ENCODE measurements at regions not wholly inside any gene's neighbourhood (a gene's known extent, or its start where the extent isn't known, plus 50 kb on each side); places are given as distances from the start of the nearest gene placed in this dataset.

- Histone ChIP-seq H3K36me3 (no peaks in the 10 kb centered on the region), H3K9me3 (no peaks in the 10 kb centered on the region), H3K27me3 (replicated peaks; ENCODE audit: insufficient read depth) (no peaks in the 10 kb centered on the region), H3K27ac (no peak overlapping the region), H3K4me1 (ENCODE audit: control insufficient read depth in 1 of 2, low read depth in 2 of 2) (no peaks in the 10 kb centered on the region), H3K4me3 (no peak overlapping the region)
- TF ChIP-seq CTCF (IDR thresholded peaks at IDR 0.05): no peak
- ATAC-seq (ENCODE audit: insufficient number of reproducible peaks, low FRiP score, low read depth) (no peak), DNase-seq (ENCODE audit: low spot score) (no peak)
These were observed 181.7 kb downstream of the UQCRFS1 start for GRCh38 chr19:29031216-29031615.

- H3K9me3 ChIP-seq: no peaks in the 10 kb centered on the region
- no peak overlapping the region for H3K27ac ChIP-seq
- no peak for TF ChIP-seq CTCF (IDR thresholded peaks at IDR 0.05)
- no peaks in the 10 kb centered on the region for H3K4me1 ChIP-seq (ENCODE audit: control insufficient read depth in 1 of 2, low read depth in 2 of 2)
- ATAC-seq (ENCODE audit: insufficient number of reproducible peaks, low FRiP score, low read depth): no peak
- H3K36me3 ChIP-seq: no peaks in the 10 kb centered on the region
- no peak overlapping the region for H3K4me3 ChIP-seq
- no peak for DNase-seq (ENCODE audit: low spot score)
- H3K27me3 ChIP-seq (replicated peaks; ENCODE audit: insufficient read depth): no peaks in the 10 kb centered on the region
These were observed 183.5 kb downstream of the UQCRFS1 start for GRCh38 chr19:29029268-29029958.

- Histone ChIP-seq H3K36me3 (no peaks in the 10 kb centered on the region), H3K27ac (no peak overlapping the region), H3K27me3 (replicated peaks; ENCODE audit: insufficient read depth) (no peaks in the 10 kb centered on the region), H3K4me3 (no peak overlapping the region), H3K4me1 (ENCODE audit: control insufficient read depth in 1 of 2, low read depth in 2 of 2) (no peaks in the 10 kb centered on the region), H3K9me3 (no peaks in the 10 kb centered on the region)
- no peak for ATAC-seq (ENCODE audit: insufficient number of reproducible peaks, low FRiP score, low read depth)
- no peak for DNase-seq (ENCODE audit: low spot score)
- TF ChIP-seq CTCF (IDR thresholded peaks at IDR 0.05): no peak
These were observed 190.4 kb downstream of the UQCRFS1 start for GRCh38 chr19:29022599-29022998.

- no peaks in the 10 kb centered on the region for H3K9me3 ChIP-seq
- no peak overlapping the region for H3K4me3 ChIP-seq
- ATAC-seq (ENCODE audit: insufficient number of reproducible peaks, low FRiP score, low read depth) (no peak), DNase-seq (ENCODE audit: low spot score) (no peak)
- TF ChIP-seq CTCF (IDR thresholded peaks at IDR 0.05): no peak
- H3K4me1 ChIP-seq (ENCODE audit: control insufficient read depth in 1 of 2, low read depth in 2 of 2): no peaks in the 10 kb centered on the region
- H3K27ac ChIP-seq: no peak overlapping the region
- H3K27me3 ChIP-seq (replicated peaks; ENCODE audit: insufficient read depth): no peaks in the 10 kb centered on the region
- no peaks in the 10 kb centered on the region for H3K36me3 ChIP-seq
These were observed 190.8 kb downstream of the UQCRFS1 start for GRCh38 chr19:29022165-29022564.

GRCh38 chr19:29021232-29021916 is 191.6 kb downstream of the UQCRFS1 start:
- no peaks in the 10 kb centered on the region for H3K27me3 ChIP-seq (replicated peaks; ENCODE audit: insufficient read depth)
- no peaks in the 10 kb centered on the region for H3K36me3 ChIP-seq
- no peak for TF ChIP-seq CTCF (IDR thresholded peaks at IDR 0.05)
- no peak overlapping the region for H3K27ac ChIP-seq
- ATAC-seq (ENCODE audit: insufficient number of reproducible peaks, low FRiP score, low read depth) (no peak), DNase-seq (ENCODE audit: low spot score) (no peak)
- H3K4me1 ChIP-seq (ENCODE audit: control insufficient read depth in 1 of 2, low read depth in 2 of 2): no peaks in the 10 kb centered on the region
- no peaks in the 10 kb centered on the region for H3K9me3 ChIP-seq
- no peak overlapping the region for H3K4me3 ChIP-seq
